ENCODE measurements at regions not wholly inside any gene's neighbourhood (a gene's known extent, or its start where the extent isn't known, plus 50 kb on each side); places are given as distances from the start of the nearest gene placed in this dataset.
"Not testable (repeated sequence)": the region's sequence is repeated elsewhere in the genome, so short reads cannot be mapped to it uniquely, and the experiment has no call there.

DNA sequence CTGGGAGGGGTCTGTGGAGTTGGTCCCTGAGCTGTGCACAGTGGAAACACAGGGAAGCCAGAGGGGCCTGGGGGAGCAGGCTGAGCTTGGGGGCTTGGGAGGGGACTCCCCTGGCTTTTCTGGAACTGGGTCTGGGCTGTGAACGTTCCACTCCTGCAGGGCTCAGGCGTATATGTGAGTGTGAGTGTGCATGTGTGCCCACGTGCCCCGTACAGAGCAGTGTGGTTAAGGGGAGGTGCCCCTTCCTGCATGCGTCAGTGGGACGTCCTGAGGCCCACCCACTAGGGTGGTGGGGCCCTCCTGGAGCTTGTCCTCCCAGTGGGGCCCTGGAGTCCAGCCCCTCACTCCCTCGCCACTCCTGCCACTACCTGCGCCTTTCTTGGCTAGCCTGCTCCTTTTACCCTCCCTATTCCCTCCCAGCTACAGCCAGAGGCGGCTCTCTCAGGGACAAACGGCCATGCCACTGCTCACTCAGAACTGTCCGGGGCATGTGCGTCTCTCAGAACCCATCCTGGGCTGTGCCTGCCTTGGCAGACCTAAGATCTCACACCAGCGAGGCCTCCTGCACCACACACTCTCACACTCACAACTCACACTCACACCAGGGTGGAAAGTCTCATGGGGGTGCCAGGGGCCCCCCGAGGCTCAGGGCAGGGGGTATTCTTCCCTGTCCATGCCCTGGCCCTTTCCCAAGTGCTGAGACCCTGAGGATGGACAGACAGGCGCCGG, 59.9 kb downstream of the TMEM121 start:
- H3K36me3 Mint-ChIP-seq (ENCODE audit: low read depth); H3K4me1 ChIP-seq (ENCODE audit: insufficient read depth, low read length); H3K36me3 ChIP-seq (ENCODE audit: insufficient read depth, low read length); H3K27me3 Mint-ChIP-seq; H3K27ac ChIP-seq (ENCODE audit: low read depth in 1 of 2, low read length in 2 of 2); H3K9me3 Mint-ChIP-seq; H3K27me3 ChIP-seq (ENCODE audit: control insufficient read depth in 1 of 2, insufficient read depth in 2 of 2, low read length in 2 of 2); ATAC-seq (ENCODE audit: poor library complexity); DNase-seq; CTCF ChIA-PET; POLR2A ChIA-PET; H3K27ac Mint-ChIP-seq; H3K4me3 ChIP-seq (ENCODE audit: low read length); H3K4me3 Mint-ChIP-seq; intact Hi-C loops (cut with DNase I, micrococcal nuclease); H3K4me1 Mint-ChIP-seq (ENCODE audit: low read depth): not testable (repeated sequence)
- H3K9me3 ChIP-seq (ENCODE audit: control insufficient read depth in 1 of 2, insufficient read depth in 1 of 2, low read length in 2 of 2), result peaks cover 0 to 17% of the 10 kb centered on the region in 2 experiments

DNA sequence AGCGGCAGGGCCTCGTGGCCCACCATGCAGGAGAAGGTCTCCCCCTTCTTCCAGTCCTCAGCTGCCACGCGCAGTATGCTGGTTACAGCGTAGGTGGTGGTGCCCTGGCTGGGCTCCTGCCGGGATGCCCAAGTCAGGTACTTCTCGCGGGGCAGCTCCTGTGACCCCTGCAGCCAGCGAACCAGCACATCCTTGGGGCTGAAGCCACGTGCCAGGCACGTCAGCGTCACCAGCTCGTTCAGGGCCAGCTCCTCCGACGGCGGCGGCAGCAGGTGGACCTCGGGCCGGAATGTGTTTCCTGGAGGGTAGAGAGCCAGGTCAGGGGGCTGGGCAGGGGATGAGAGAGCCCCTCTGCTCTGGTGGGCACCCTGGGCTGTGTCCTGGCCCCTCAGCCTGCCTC, 60.7 kb downstream of the TMEM121 start:
- H3K4me1 Mint-ChIP-seq (ENCODE audit: low read depth); H3K9me3 Mint-ChIP-seq; H3K27ac Mint-ChIP-seq; ATAC-seq (ENCODE audit: poor library complexity); intact Hi-C loops (cut with DNase I, micrococcal nuclease); H3K4me1 ChIP-seq (ENCODE audit: insufficient read depth, low read length); H3K36me3 ChIP-seq (ENCODE audit: insufficient read depth, low read length); DNase-seq; H3K27me3 Mint-ChIP-seq; H3K27ac ChIP-seq (ENCODE audit: low read depth in 1 of 2, low read length in 2 of 2); CTCF ChIA-PET; H3K4me3 Mint-ChIP-seq; POLR2A ChIA-PET; H3K36me3 Mint-ChIP-seq (ENCODE audit: low read depth); H3K27me3 ChIP-seq (ENCODE audit: control insufficient read depth in 1 of 2, insufficient read depth in 2 of 2, low read length in 2 of 2); H3K4me3 ChIP-seq (ENCODE audit: low read length): not testable (repeated sequence)
- H3K9me3 ChIP-seq (ENCODE audit: control insufficient read depth in 1 of 2, insufficient read depth in 1 of 2, low read length in 2 of 2), result peaks cover 0 to 13% of the 10 kb centered on the region in 2 experiments

DNA sequence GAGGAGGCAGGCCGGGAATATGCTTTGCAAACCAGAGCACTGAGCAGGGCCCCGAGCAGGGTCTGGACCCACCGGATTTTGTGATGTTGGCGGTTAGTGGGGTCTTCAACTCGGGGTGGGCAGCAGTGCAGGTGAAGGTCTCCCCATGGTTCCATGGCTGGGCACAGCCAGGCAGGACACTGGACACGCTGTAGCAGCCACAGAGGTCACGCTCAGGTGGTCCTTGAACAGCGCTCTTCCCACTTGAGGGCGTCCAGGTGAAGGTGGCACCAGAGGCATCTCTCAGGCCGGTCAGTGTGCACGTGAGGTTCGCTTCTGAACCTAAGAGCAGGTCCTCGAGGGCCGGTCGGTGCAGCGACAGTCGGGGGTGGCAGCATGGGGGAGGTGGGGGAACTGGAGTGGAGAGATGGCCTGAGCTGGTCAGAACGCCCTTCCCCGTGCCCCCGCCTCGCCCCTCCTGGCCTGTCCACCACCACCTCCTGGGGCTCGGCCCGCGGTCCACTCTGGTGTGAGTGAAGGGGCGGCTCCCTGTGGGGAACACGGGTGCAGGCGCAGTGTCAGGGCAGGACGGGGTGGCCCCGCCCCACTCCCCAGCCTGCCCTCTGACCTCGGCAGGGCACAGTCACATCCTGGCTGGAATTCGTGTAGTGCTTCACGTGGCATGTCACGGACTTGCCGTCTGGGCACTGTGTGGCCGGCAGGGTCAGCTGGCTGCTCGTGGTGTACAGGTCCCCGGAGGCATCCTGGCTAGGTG, 61.3 kb downstream of the TMEM121 start:
- H3K27ac ChIP-seq (ENCODE audit: low read depth in 1 of 2, low read length in 2 of 2); H3K4me1 Mint-ChIP-seq (ENCODE audit: low read depth); H3K4me1 ChIP-seq (ENCODE audit: insufficient read depth, low read length); DNase-seq; H3K27ac Mint-ChIP-seq; H3K27me3 ChIP-seq (ENCODE audit: control insufficient read depth in 1 of 2, insufficient read depth in 2 of 2, low read length in 2 of 2); H3K4me3 Mint-ChIP-seq; H3K9me3 Mint-ChIP-seq; H3K36me3 Mint-ChIP-seq (ENCODE audit: low read depth); POLR2A ChIA-PET; intact Hi-C loops (cut with DNase I, micrococcal nuclease); CTCF ChIA-PET; H3K4me3 ChIP-seq (ENCODE audit: low read length); H3K27me3 Mint-ChIP-seq; ATAC-seq (ENCODE audit: poor library complexity); H3K36me3 ChIP-seq (ENCODE audit: insufficient read depth, low read length): not testable (repeated sequence)
- peaks cover 0 to 10% of the 10 kb centered on the region in 2 experiments for H3K9me3 ChIP-seq (ENCODE audit: control insufficient read depth in 1 of 2, insufficient read depth in 1 of 2, low read length in 2 of 2)

DNA sequence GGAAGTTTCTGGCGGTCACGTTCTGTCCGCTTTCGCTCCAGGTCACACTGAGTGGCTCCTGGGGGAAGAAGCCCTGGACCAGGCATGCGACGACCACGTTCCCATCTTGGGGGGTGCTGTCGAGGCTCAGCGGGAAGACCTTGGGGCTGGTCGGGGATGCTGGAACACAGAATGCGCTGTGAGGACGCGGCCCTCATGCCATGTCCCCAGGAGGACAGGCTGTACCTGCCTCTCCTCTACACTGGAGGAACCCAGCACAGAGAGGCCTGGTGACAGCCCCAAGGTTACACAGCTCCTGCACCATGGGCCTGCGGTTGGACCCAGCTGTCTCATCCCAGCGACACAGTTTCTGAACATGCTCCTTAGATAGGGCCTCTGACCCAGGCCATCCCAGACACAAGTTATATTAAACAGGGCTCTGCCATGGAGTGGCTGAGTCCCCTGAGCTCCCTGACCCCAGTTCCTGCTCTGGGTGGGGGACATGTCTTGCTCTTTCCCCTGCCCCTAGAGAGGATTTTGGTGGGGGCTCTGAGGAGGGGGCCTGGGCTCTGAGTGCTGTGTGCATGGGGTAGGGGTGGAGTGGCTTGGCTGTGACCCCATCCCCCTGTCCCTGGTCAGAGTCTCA, 62.0 kb downstream of the TMEM121 start:
- Mint-ChIP-seq H3K36me3 (ENCODE audit: low read depth) (no peaks in the 10 kb centered on the region), H3K4me1 (ENCODE audit: low read depth) (no peaks in the 10 kb centered on the region), H3K27ac (no peak overlapping the region), H3K27me3 (no peaks in the 10 kb centered on the region), H3K9me3 (no peaks in the 10 kb centered on the region), H3K4me3 (no peak overlapping the region)
- ATAC-seq (ENCODE audit: poor library complexity), result no peak
- TF ChIP-seq, protein P1, sequence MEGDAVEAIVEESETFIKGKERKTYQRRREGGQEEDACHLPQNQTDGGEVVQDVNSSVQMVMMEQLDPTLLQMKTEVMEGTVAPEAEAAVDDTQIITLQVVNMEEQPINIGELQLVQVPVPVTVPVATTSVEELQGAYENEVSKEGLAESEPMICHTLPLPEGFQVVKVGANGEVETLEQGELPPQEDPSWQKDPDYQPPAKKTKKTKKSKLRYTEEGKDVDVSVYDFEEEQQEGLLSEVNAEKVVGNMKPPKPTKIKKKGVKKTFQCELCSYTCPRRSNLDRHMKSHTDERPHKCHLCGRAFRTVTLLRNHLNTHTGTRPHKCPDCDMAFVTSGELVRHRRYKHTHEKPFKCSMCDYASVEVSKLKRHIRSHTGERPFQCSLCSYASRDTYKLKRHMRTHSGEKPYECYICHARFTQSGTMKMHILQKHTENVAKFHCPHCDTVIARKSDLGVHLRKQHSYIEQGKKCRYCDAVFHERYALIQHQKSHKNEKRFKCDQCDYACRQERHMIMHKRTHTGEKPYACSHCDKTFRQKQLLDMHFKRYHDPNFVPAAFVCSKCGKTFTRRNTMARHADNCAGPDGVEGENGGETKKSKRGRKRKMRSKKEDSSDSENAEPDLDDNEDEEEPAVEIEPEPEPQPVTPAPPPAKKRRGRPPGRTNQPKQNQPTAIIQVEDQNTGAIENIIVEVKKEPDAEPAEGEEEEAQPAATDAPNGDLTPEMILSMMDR (IDR thresholded peaks at IDR 0.05), result no peak
- Histone ChIP-seq H3K27me3 (ENCODE audit: control insufficient read depth in 1 of 2, insufficient read depth in 2 of 2, low read length in 2 of 2) (no peaks in the 10 kb centered on the region), H3K36me3 (ENCODE audit: insufficient read depth, low read length) (no peaks in the 10 kb centered on the region), H3K27ac (ENCODE audit: low read depth in 1 of 2, low read length in 2 of 2) (no peak overlapping the region), H3K4me3 (ENCODE audit: low read length) (no peak overlapping the region), H3K9me3 (ENCODE audit: control insufficient read depth in 1 of 2, insufficient read depth in 1 of 2, low read length in 2 of 2) (peaks cover 0 to 9% of the 10 kb centered on the region in 2 experiments), H3K4me1 (ENCODE audit: insufficient read depth, low read length) (no peaks in the 10 kb centered on the region)
- CTCF ChIA-PET, result no interaction called here
- POLR2A ChIA-PET, result no interaction called here
- intact Hi-C loops (cut with DNase I, micrococcal nuclease), result no loop called here
- DNase-seq, result no peak

Data from CD4-positive, alpha-beta T cell (primary cell).